OCI-LY3 (cell line): ENCODE measurements at regions not wholly inside any gene's neighbourhood (a gene's known extent, or its start where the extent isn't known, plus 50 kb on each side); places are given as distances from the start of the nearest gene placed in this dataset.

ENCODE experiments used
- H2AFZ ChIP-seq: fragments of 200-600, 300-600 bp; shearing (Covaris generic); 2 replicates; pipeline ENCODE4 v1.6.0; 2014; ENCODE audit warnings: antibody characterized with exemption, low read depth, low read length
- H3K27ac ChIP-seq: fragments of 200-600, 300-600 bp; sonication (generic); 2 replicates; pipeline ENCODE4 v1.5.1; 2014; ENCODE audit warnings: mild to moderate bottlenecking, low read length, moderate library complexity, mixed read lengths
- H3K27me3 ChIP-seq: fragments of 200-600, 300-600 bp; sonication (generic); 2 replicates; pipeline ENCODE4 v1.6.1; 2014; ENCODE audit warnings: low read depth, low read length, mixed read lengths
- H3K36me3 ChIP-seq: fragments of 200-600, 300-600 bp; sonication (generic); replicated peaks from 2 replicates; pipeline ENCODE3; 2014; ENCODE audit warnings: low read depth, low read length, mixed read lengths
- H3K4me1 ChIP-seq: fragments of 300-600, 200-600 bp; sonication (generic); 2 replicates; pipeline ENCODE4 v1.6.1; 2014; ENCODE audit warnings: low read length, mixed read lengths
- H3K4me2 ChIP-seq: fragments of 200-600, 300-600 bp; sonication (generic); 2 replicates; pipeline ENCODE4 v1.6.1; 2014; ENCODE audit warnings: low read length, mixed read lengths
- H3K4me3 ChIP-seq: fragments of 300-600, 200-600 bp; sonication (generic); 2 replicates; pipeline ENCODE4 v1.5.1; 2014; ENCODE audit warnings: antibody characterized with exemption, mild to moderate bottlenecking, low read length, moderate library complexity
- H3K79me2 ChIP-seq: fragments of 300-600, 200-600 bp; shearing (Covaris generic); 2 replicates; pipeline ENCODE4 v1.6.1; 2014; ENCODE audit warnings: mild to moderate bottlenecking, low read length, mixed read lengths
- H3K9ac ChIP-seq: fragments of 300-600, 200-600 bp; shearing (Covaris generic); 2 replicates; pipeline ENCODE4 v1.6.0; 2014; ENCODE audit warnings: mild to moderate bottlenecking, low read length, moderate library complexity
- H3K9me3 ChIP-seq: fragments of 200-600, 300-600 bp; shearing (Covaris generic); 2 replicates; pipeline ENCODE4 v1.6.1; 2014; ENCODE audit warnings: low read length, mixed read lengths; ENCODE audit not compliant: insufficient read depth
- H4K20me1 ChIP-seq: fragments of 200-600, 300-600 bp; sonication (generic); 2 replicates; pipeline ENCODE4 v1.6.1; 2016; ENCODE audit warnings: low read length, mixed read lengths; ENCODE audit not compliant: insufficient read depth
- EZH2phosphoT487 ChIP-seq: fragments of 200-600 bp; shearing (Covaris generic); IDR thresholded peaks from 2 replicates; pipeline ENCODE4 v1.6.1; 2018; ENCODE audit warnings: antibody characterized with exemption, mixed run types, low read depth
- TF ChIP-seq, protein P1 (sequence below): fragments of 200-600, 300-600 bp; sonication (generic); IDR thresholded peaks from 2 replicates; pipeline ENCODE4 v1.5.1; 2014; ENCODE audit warnings: antibody characterized with exemption, low read length, low read depth

- Histone ChIP-seq H3K4me1 (no peaks in the 10 kb centered on the region), H3K27ac (no peak overlapping the region)
- no peak for TF ChIP-seq EZH2phosphoT487
- TF ChIP-seq, protein P1, sequence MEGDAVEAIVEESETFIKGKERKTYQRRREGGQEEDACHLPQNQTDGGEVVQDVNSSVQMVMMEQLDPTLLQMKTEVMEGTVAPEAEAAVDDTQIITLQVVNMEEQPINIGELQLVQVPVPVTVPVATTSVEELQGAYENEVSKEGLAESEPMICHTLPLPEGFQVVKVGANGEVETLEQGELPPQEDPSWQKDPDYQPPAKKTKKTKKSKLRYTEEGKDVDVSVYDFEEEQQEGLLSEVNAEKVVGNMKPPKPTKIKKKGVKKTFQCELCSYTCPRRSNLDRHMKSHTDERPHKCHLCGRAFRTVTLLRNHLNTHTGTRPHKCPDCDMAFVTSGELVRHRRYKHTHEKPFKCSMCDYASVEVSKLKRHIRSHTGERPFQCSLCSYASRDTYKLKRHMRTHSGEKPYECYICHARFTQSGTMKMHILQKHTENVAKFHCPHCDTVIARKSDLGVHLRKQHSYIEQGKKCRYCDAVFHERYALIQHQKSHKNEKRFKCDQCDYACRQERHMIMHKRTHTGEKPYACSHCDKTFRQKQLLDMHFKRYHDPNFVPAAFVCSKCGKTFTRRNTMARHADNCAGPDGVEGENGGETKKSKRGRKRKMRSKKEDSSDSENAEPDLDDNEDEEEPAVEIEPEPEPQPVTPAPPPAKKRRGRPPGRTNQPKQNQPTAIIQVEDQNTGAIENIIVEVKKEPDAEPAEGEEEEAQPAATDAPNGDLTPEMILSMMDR: no peak
Observed at GRCh38 chr3:177917234-177917861, 618.9 kb upstream of the KCNMB2 start.

GRCh38 chr3:177921153-177921552, 615.1 kb upstream of the KCNMB2 start:
- no peaks in the 10 kb centered on the region for H3K27me3 ChIP-seq
- H3K36me3 ChIP-seq: no peaks in the 10 kb centered on the region
- H3K4me1 ChIP-seq: peaks cover 3% of the 10 kb centered on the region; the same call in 1 of the 2 replicates
- no peak overlapping the region for H3K4me2 ChIP-seq
- no peaks in the 10 kb centered on the region for H3K79me2 ChIP-seq
- no peak overlapping the region for H3K27ac ChIP-seq
- no peaks in the 10 kb centered on the region for H4K20me1 ChIP-seq
- H3K4me3 ChIP-seq: no peak overlapping the region
- no peaks in the 10 kb centered on the region for H3K9me3 ChIP-seq
- no peak overlapping the region for H2AFZ ChIP-seq
- no peak for TF ChIP-seq EZH2phosphoT487
- H3K9ac ChIP-seq: no peak overlapping the region

More at GRCh38 chr3:177917234-177917861, 618.9 kb upstream of the KCNMB2 start:
- Histone ChIP-seq H3K4me2 (no peak overlapping the region), H3K79me2 (no peaks in the 10 kb centered on the region), H3K27me3 (no peaks in the 10 kb centered on the region), H3K9me3 (no peaks in the 10 kb centered on the region), H2AFZ (no peak overlapping the region), H3K36me3 (no peaks in the 10 kb centered on the region), H3K4me3 (no peak overlapping the region), H3K9ac (no peak overlapping the region), H4K20me1 (no peaks in the 10 kb centered on the region)

DNA sequence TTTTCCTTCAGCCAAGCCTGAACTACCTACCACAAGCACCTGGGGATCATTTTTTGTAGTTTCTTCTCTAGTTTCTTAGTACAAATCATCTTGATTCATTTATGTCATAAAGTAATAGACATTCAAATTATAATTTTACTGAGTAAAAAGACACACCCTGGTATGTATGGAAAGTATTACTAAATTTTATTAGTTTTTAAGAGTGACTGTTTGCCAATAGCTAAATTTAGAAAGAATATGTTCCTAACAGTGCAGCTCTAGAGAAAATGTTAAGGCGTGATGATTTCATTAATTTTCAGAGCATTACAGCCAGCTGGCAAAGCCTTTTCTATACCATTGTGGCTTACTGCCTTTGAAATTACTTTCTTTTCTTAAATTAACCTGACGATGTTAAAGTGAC, 612.0 kb upstream of the KCNMB2 start:
- H4K20me1 ChIP-seq: no peaks in the 10 kb centered on the region
- no peak overlapping the region for H3K9ac ChIP-seq
- no peak overlapping the region for H3K27ac ChIP-seq
- H3K4me1 ChIP-seq: peaks cover 24% of the 10 kb centered on the region
- TF ChIP-seq, protein P1: no peak
- no peak for TF ChIP-seq EZH2phosphoT487
- H3K9me3 ChIP-seq: no peaks in the 10 kb centered on the region
- H3K27me3 ChIP-seq: peaks cover 9% of the 10 kb centered on the region
- H2AFZ ChIP-seq: no peak overlapping the region
- H3K79me2 ChIP-seq: no peaks in the 10 kb centered on the region
- H3K36me3 ChIP-seq: no peaks in the 10 kb centered on the region
- H3K4me3 ChIP-seq: no peak overlapping the region
- H3K4me2 ChIP-seq: no peak overlapping the region

GRCh38 chr3:177928172-177928873, 607.9 kb upstream of the KCNMB2 start:
- Histone ChIP-seq H3K4me3 (peak overlapping the region; percentile 40), H3K79me2 (no peaks in the 10 kb centered on the region), H3K27ac (no peak overlapping the region), H3K4me1 (peaks cover 25% of the 10 kb centered on the region), H4K20me1 (no peaks in the 10 kb centered on the region), H3K9me3 (no peaks in the 10 kb centered on the region), H3K27me3 (peaks cover 35% of the 10 kb centered on the region), H3K36me3 (no peaks in the 10 kb centered on the region), H2AFZ (no peak overlapping the region), H3K9ac (no peak overlapping the region), H3K4me2 (peak overlapping the region; percentile 62)
- TF ChIP-seq, protein P1: no peak
- no peak for TF ChIP-seq EZH2phosphoT487
